Stimulated activated CD8-positive, alpha-beta memory T cell treated with anti-CD3 and anti-CD28 coated beads, Interleukin-15, amount 100 ng/mL, for 24 hours (primary cell): ENCODE measurements at regions not wholly inside any gene's neighbourhood (a gene's known extent, or its start where the extent isn't known, plus 50 kb on each side); places are given as distances from the start of the nearest gene placed in this dataset.
"Not testable (repeated sequence)": the region's sequence is repeated elsewhere in the genome, so short reads cannot be mapped to it uniquely, and the experiment has no call there.

Source experiments
- DNase-seq: peaks from one replicate; pipeline ENCODE4 v3.0.0-alpha.2; 2020; ENCODE audit warnings: low read depth

DNA sequence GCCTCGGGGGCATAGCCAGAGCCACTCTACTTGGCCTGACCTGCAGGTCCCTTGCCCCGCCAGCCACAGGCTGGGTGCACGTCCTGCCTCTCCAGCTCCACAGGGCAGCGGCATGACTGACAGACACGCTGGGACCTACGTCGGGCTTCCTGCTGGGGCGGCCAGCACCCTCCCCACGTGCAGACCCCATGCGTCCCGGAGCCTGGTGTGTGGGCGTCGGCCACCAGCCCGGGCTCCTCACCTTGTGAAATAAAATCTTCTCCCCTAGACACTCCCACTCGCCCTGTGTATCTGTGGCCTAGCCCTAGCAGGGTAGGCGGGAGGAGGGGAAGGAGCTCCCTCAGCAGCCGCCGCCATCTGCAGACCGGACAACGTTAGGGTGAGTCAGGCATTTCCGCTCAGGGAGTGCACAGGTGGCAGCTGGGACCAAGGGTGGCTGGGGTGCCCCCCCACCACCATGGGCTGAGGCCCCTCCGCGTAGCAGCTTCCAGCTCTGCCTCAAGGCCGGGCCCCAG lies 119.5 kb downstream of the IGLL1 start:
- DNase-seq: not testable (repeated sequence)

GRCh38 chr22:23459645-23460516 lies 120.2 kb downstream of the IGLL1 start:
- not testable (repeated sequence) for DNase-seq

- DNase-seq: no peak
Observed at GRCh38 chr22:23458663-23459541, 121.2 kb downstream of the IGLL1 start.

GRCh38 chr22:23457380-23457985 lies 122.6 kb downstream of the IGLL1 start:
- no peak for DNase-seq

GRCh38 chr22:23456666-23457379 lies 123.3 kb downstream of the IGLL1 start:
- not testable (repeated sequence) for DNase-seq

DNA sequence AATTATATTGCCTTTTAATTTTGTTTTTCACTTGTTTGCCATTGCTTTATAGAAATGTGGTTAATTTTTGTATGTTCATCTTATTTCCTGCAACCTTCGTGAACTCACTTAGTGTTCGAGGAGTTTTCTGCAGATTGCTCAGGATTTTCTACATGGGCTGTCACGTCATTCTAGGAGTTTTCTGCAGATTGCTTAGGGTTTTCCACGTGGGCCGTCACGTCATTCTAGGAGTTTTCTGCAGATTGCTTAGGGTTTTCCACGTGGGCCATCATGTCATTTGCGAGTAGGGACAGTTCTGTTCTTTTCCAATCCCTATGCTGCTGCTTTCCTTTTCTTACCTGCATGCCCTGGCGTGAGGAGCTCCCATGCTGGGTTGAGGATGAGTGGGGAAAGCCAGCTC lies 125.7 kb downstream of the IGLL1 start:
- DNase-seq: not testable (repeated sequence)

- no peak for DNase-seq
Observed at GRCh38 chr22:23453277-23453676, 126.8 kb downstream of the IGLL1 start.

GRCh38 chr22:23452231-23453010 lies 127.7 kb downstream of the IGLL1 start:
- no peak for DNase-seq

- DNase-seq: not testable (repeated sequence)
Observed at GRCh38 chr22:23451452-23452230, 128.4 kb downstream of the IGLL1 start.

DNA sequence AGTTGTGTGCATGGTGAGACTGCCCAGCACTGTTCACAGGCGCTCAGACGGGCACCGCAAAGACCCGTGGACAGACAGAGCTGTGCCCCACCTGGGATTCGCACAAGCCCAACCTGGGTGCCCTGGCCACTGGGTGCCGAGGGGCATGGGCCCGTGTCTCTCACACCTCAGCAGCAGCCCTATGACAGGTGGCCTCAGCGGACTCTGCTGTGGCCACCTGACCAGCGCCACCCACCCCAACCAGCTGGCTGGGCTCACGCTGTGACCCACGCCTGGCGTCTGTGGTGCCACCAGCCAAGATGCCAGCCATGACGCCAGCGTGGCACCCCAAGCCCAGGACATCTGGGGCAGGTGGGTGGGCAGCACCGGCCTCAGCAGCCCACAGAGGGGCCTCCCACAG lies 129.3 kb downstream of the IGLL1 start:
- not testable (repeated sequence) for DNase-seq

- DNase-seq: no peak
Observed at GRCh38 chr22:23450434-23450795, 129.7 kb downstream of the IGLL1 start.

DNA sequence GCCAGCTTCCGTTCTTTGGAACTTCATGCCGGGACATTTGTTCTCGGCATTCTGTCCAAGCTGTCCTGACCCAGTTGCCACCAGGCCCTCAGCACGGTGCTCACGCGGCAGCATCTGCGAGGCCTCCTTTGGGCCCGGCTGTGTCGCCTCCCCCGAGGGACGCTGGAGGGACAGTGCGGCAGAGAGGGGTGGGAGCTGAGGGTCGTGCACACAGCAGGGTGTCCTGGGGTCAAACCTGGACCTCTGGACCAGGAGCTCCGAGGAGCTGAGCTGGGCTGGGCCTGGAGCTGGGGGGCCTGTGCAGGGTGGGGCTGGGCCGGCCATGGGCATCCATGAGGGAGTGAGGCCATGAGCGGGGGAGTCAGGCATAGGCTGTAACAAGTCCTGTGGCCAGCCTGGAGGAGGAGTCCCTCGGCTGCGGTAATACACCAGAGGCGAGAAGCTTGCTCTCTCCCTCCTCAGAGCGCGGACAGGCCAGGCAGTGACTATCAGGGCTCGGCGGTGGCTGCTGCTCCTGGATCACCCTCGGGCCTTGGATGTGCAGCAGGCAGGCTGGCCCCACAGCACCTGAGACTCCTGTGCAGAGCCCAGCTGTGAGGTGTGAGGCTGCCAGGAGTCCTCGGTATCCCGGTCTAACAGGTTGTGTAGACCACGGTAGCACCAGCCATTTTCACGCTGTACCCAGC lies 130.2 kb downstream of the IGLL1 start:
- not testable (repeated sequence) for DNase-seq

- DNase-seq: not testable (repeated sequence)
Observed at GRCh38 chr22:23448499-23449288, 131.4 kb downstream of the IGLL1 start.

GRCh38 chr22:23446796-23447350 lies 133.2 kb downstream of the IGLL1 start:
- DNase-seq: no peak

DNA sequence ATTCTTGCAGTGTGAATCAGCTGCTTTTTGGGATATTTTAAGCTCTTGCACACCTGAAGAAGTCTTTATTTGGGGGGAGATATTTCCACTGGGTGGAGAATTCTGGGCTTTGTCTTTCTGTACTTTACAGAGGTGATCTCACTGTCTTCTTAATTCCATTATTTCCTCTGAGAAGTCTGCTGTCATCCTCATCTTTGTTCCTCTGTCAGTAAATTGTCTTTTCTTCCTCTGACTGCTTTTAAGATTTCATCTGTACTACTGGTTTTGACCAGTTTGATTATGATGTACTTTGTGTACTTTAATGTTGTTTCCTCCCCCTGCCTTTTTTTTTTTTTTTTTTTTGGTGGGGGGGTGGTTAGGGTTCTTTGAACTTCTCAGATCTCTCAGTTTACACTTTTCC lies 133.9 kb downstream of the IGLL1 start:
- not testable (repeated sequence) for DNase-seq

GRCh38 chr22:23443905-23444304 lies 136.2 kb downstream of the IGLL1 start:
- DNase-seq: not testable (repeated sequence)

GRCh38 chr22:23439581-23439980 lies 140.5 kb downstream of the IGLL1 start:
- not testable (repeated sequence) for DNase-seq

DNA sequence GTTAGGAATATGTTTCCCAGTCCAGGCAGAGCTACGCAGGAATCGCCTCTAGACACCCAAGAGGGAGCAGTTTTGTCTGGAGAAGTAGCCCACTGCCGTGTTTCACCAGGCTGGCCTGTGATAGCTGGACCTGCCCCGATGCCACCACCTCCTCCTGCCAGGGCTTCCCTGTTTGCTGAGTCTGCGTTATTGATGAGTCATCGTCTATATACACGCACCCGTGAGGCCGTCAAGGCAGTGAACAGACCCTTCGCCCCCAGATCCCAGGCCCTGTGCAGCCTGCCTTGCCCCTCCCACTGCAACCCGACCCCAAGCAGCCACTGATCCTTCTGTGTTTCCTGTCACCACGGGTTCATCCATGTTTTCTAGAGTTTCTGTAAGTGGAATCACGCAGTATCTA lies 141.9 kb downstream of the IGLL1 start:
- no peak for DNase-seq
